EL (cell line): ENCODE measurements at regions not wholly inside any gene's neighbourhood (a gene's known extent, or its start where the extent isn't known, plus 50 kb on each side); places are given as distances from the start of the nearest gene placed in this dataset.
A peak's percentile ranks its signal among the peaks of the same experiment; 100 is the strongest.

Source experiments
- DNase-seq: peaks from one replicate; pipeline ENCODE4 v3.0.0-alpha.2; 2016

DNA sequence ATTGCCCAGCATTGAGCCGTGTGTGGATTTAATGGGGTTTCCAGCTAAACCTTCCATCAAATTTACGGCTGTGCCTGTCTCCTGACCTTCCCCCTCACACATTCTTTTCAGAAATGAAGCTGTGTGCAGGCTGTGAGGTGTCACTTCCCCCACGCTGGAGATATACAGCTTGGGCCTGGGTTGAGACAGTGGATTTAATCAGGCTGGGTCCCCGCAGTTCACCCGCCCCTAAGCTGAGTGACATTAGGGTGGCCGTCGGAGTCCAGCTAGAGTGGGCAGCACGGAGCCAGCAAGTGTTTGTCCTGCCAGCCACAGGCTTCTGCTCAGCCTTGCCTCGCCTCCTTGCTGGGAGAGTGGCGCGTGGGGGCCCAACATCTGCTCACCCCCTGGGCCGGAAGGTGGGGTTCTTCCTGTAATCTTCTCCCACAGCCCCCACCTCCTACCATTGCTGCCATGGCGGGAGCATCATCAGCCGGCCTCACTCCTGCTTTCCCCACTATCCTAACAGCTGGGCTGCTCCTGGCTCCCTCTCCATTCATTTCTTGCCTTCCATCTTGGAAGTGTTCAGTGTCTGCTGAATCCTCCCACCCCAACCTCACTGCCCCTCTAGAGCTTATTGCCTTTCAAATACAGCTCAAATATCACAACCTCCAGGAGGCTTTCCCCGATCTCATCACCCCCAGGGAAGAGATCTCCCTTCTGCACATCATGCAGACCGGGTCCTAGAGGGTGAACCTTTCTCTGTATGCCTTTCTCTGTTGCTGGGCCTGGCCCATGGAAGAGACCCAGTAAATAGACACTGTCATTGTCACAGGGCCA is 149.0 kb downstream of the GLI2 start:
- no peak for DNase-seq

DNA sequence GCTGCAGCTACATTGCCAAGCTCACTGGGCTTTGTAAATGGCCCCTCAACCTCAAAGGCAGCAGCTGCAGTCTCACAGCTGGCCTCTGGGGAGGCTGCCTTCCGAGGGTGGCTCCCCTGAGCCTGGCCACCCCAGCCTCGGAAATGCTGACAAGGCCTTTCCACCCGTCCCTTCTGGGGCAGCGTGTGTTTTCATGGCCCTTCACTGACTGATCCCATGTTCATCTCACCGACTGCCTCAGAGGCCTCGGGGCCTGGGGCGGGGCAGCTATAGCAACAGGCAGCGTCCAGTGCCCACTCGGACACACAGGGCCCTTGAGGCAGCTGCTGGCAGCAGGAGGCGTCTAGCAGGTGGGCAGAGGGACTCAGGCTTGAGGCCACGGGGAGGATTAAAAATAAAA is 149.7 kb downstream of the GLI2 start:
- DNase-seq = no peak

GRCh38 chr2:120885749-120886148 is 150.1 kb downstream of the GLI2 start:
- DNase-seq = no peak

GRCh38 chr2:120886534-120887319 is 151.1 kb downstream of the GLI2 start:
- DNase-seq = no peak

DNA sequence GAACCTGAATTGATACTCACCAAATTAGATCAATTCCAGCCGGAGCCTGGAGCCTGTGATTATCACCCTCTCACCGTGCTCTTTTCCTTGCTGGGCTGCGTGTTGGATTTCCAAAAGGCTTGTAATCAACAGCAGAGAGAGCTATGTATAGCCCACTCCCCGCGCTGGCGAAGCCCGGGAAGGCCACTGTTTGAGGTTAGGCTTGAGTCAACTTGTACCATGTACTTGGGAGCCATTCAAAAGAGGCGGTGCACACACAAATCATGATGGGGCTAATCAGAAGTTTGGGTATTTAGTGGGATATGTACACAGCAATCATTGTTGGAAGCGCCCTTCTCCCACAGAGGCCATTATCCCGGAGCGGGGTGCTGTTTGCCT is 151.6 kb downstream of the GLI2 start:
- no peak for DNase-seq

GRCh38 chr2:120887741-120888231 is 152.1 kb downstream of the GLI2 start:
- DNase-seq = no peak

- DNase-seq = no peak
Observed at GRCh38 chr2:120888851-120889250, 153.2 kb downstream of the GLI2 start.

- no peak for DNase-seq
Observed at GRCh38 chr2:120889936-120890335, 154.3 kb downstream of the GLI2 start.

DNA sequence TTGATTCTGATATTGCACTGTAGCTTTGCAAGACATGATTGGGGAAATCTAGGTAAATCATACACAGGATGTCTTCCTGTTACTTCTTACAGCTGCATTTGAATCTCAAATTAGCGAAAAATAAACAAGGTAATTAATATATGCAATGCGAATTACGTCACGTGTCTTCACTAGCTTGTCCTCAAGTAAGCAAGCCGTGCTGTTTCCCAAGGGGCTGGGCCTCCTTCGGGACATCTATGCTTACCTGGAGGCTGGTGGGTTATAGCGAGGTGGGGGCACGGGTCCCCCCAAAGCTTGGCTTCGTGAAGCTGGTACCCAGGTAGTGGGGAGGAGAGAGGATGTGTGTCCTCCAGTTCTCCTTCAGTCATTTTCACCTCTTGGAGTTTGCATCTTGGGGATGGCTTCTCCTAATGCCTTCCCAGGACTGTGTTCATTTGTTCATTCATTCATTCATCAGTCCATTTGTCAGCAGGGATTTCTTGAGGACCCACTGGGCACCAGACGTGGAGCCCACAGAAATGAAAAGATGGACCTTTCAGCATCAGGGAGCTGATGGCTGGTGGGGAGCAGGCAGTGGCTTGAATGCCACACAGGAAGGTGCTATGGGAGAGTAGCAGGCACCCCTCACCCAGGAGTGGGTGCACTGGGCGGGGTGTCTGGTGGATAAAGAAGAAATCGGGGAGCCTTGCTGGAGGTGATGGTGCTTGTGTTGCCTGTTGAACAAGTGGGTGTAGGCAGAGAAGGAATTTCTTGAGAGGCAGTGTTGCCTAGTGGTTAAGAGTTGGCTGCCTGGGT is 155.1 kb downstream of the GLI2 start:
- DNase-seq = no peak

DNA sequence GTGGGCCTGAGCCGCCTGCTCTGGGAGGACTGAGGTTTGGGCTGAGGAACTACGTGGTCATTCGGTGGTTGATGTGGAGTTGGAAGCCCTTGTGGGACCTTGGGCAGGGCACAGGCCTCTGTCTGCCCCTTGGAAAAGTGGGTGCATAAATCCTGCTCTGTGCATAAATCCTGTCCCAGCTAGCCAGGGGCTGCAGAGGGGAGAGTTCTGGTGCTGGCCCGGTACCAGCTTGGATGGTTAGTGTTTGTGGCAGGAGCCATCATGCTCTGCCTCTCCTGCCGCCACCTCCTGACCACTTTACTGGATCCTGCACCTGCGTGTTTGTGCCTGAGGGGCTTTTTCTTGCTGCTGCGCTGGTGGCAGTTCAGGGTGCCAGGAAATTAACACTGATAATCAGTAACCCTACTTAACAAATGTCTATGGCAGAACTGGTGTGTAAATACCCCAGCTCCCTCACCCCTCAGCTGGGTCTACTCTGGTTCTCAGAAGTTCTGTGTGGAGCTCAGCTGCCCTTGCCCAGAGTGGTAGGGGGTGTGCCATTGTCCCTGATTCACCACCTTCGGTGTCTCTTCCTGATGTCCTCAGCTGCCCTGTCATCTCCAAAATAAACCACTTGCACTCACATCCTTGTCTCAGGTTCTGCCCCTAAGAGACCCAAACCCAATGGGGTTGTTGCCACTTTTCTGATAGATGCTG is 156.8 kb downstream of the GLI2 start:
- no peak for DNase-seq

DNA sequence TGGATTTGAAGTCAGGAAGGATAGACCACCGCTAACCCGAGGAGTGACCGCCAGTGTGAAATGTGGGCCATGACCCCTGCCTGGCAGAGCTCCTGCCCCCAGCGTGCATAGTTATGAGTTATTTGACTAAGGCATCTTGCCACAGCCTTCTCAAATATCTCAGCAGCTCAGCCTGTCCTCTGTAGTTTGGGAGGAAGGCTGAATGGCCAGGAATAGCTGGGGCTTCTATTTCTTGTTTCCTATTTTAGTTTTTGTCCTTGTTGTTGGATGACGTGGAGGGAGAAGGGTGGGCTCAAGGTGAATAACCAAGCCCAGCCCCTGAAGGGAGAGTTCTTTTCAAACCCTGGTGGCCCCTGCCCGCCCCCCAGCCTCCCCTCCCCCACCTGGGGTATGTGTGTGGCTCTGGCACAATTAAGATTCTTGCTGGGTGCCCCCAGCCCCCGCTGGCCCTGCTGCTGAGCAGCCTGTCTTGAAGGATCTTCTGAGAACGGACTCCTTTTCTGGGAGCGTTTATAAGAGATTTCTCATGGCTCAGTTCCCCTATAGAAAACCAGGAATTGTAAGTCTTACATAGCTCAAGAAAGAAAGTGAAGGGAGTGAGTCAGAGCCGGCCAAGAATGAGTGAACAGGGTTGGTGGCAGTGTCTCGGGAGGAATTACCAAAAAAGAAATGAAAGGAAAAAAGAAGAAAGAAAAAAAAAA is 157.4 kb downstream of the GLI2 start:
- peak; percentile 18 for DNase-seq

- no peak for DNase-seq
Observed at GRCh38 chr2:120893811-120894584, 158.3 kb downstream of the GLI2 start.

DNA sequence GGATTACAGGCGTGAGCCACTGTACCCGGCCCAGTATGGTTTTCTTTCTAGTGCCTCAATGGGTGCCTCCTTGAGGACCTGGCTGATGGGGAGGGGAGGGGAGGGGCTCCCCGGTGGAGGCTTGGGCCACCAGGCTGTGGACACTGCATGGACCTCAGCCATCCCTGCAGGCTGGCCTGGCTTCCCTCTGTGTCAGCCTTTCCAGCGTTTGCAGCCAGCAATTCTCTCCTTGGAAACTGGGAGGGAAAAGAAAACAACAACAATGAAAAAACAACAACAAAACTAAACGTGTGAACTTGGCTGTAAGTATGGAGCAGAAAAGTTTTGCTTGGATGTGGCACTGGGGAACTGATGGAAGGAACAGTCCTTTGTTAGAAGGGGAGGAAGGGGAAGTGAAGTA is 159.3 kb downstream of the GLI2 start:
- no peak for DNase-seq

DNA sequence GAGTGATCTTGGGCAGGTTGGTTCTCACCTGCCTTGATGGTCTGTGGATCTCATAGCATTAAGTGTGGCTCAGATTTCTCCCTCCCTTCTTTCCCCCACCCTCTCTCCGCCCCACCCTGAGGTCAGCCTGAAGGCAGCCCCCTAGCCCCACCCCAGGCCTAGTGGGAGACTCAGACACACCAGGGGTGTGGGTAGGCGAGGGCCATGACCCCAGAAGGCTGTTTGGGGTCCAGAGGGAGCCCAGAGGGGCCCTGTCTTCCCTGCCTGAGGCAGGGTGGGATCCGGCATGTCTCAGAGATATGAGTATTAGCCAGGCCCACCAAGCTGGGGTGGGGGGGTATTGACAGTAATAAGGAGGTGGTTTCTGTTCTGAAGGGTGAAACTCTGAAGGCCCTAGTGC is 160.5 kb downstream of the GLI2 start:
- DNase-seq = no peak

GRCh38 chr2:120896901-120897300 is 161.2 kb downstream of the GLI2 start:
- no peak for DNase-seq

DNA sequence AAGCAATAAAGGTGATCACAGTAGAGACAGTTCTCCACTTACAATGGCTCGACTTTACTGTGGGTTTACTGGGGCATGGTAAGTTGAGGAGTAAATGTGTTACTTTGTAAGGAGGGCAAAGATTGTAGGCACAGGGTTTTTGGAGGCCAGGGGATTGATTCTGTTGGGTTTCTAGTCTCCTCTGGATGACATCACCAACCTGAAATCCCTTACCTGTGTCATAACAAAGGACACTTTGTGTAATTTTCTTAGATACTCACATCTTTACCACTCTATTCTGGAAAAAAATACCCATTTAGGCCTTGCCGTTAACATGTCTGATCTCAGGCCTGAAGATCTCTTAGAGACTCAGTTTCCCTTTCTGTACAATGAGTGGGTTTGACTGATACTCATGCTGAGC is 161.7 kb downstream of the GLI2 start:
- DNase-seq = no peak

GRCh38 chr2:120898496-120898895 is 162.8 kb downstream of the GLI2 start:
- no peak for DNase-seq

GRCh38 chr2:120898961-120899750 is 163.5 kb downstream of the GLI2 start:
- DNase-seq = no peak

GRCh38 chr2:120899771-120900170 is 164.1 kb downstream of the GLI2 start:
- DNase-seq = no peak

- DNase-seq = no peak
Observed at GRCh38 chr2:120901201-120901600, 165.5 kb downstream of the GLI2 start.
